Loucy (cell line): ENCODE measurements at regions not wholly inside any gene's neighbourhood (a gene's known extent, or its start where the extent isn't known, plus 50 kb on each side); places are given as distances from the start of the nearest gene placed in this dataset.

Source experiments
- CTCF ChIP-seq: fragments of 200-600 bp; sonication (generic); conservative IDR thresholded peaks from 2 replicates; pipeline ENCODE4 v1.5.1; 2014; ENCODE audit warnings: mild to moderate bottlenecking, antibody characterized with exemption, low read length
- EZH2phosphoT487 ChIP-seq: fragments of 200-600 bp; IDR thresholded peaks from 2 replicates; pipeline ENCODE4 v1.6.1; 2018; ENCODE audit warnings: antibody characterized with exemption, mild to moderate bottlenecking, moderate library complexity, borderline replicate concordance

GRCh38 chr15:97350813-97351212, 609.7 kb upstream of the ARRDC4 start:
- no peak for TF ChIP-seq EZH2phosphoT487
- TF ChIP-seq CTCF, result no peak
